ENCODE measurements at regions not wholly inside any gene's neighbourhood (a gene's known extent, or its start where the extent isn't known, plus 50 kb on each side); places are given as distances from the start of the nearest gene placed in this dataset.
"Not testable (repeated sequence)": the region's sequence is repeated elsewhere in the genome, so short reads cannot be mapped to it uniquely, and the experiment has no call there.

GRCh38 chr1:149274493-149274892, 171.1 kb upstream of the NBPF9 start:
- DNase-seq; intact Hi-C loops (cut with DNase I; ENCODE audit: low total_unique reads); H3K27me3 ChIP-seq; H3K36me3 ChIP-seq; H3K27ac ChIP-seq; H3K4me1 ChIP-seq; H3K9me3 ChIP-seq; H3K4me3 ChIP-seq: not testable (repeated sequence)

DNA sequence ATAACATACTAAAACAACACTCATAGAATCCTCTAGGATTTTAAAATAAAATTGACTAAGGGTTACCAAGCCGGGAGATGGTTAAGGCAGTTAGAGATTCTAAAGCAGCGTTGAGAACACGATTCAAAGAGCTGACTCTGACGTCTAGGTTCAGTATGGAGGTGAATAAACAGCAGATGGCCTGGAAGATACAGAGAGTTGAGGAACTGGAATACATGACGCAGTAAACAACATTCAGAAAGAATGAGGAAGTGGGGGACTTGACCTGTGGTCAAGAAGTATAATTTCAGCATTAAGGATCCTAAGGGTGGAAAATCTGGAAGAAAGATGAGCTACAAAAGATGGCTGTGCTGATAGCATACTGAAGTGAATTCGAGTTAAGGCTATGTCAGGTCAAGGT, 172.5 kb upstream of the NBPF9 start:
- H3K4me3 ChIP-seq; H3K27me3 ChIP-seq; H3K4me1 ChIP-seq; intact Hi-C loops (cut with DNase I; ENCODE audit: low total_unique reads); H3K36me3 ChIP-seq; H3K9me3 ChIP-seq; H3K27ac ChIP-seq; DNase-seq: not testable (repeated sequence)

DNA sequence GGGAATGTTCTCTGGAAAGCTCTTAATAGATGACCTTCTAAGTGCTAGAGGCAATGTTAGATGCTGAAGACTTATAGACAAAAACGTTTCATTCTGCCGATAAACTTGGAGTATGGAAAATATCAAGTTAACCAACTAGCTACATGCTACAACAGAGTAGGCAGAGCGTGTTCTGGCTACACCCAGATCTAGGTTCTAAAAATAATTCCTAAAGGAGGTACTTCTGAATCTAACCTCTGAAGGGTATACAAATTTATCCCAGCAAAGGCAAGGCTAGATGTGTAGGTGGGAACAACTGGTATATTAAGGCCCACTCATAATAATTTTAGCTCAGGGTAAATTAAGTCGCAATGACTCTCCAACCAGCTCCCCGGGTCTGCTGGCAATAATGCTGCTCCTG, 173.1 kb upstream of the NBPF9 start:
- DNase-seq; intact Hi-C loops (cut with DNase I; ENCODE audit: low total_unique reads); H3K36me3 ChIP-seq; H3K27ac ChIP-seq; H3K4me1 ChIP-seq; H3K9me3 ChIP-seq; H3K27me3 ChIP-seq; H3K4me3 ChIP-seq: not testable (repeated sequence)

DNA sequence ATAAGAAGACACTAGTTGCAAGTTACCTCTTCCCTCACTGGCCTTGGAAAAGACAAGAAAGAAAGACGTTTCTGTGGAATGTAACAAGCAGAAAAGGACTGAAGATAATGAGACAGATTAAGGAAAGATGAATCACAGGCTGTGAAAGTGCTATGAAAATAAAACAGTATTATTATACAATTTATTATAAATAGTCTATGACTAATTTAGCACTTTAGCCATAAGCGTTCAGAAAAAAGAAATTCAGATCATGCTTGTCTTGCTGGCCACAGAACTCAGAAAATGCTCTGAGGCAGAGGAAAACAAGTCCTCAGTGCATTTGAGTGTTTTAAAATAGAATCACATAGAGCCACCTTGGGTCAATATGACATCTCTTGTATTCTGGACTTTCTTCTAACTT, 174.8 kb upstream of the NBPF9 start:
- H3K4me3 ChIP-seq; H3K36me3 ChIP-seq; H3K27ac ChIP-seq; intact Hi-C loops (cut with DNase I; ENCODE audit: low total_unique reads); DNase-seq; H3K9me3 ChIP-seq; H3K27me3 ChIP-seq; H3K4me1 ChIP-seq: not testable (repeated sequence)

- H3K27me3 ChIP-seq; H3K36me3 ChIP-seq; H3K9me3 ChIP-seq; H3K27ac ChIP-seq; DNase-seq; intact Hi-C loops (cut with DNase I; ENCODE audit: low total_unique reads); H3K4me1 ChIP-seq; H3K4me3 ChIP-seq: not testable (repeated sequence)
Observed at GRCh38 chr1:149279015-149279414, 175.7 kb upstream of the NBPF9 start.

DNA sequence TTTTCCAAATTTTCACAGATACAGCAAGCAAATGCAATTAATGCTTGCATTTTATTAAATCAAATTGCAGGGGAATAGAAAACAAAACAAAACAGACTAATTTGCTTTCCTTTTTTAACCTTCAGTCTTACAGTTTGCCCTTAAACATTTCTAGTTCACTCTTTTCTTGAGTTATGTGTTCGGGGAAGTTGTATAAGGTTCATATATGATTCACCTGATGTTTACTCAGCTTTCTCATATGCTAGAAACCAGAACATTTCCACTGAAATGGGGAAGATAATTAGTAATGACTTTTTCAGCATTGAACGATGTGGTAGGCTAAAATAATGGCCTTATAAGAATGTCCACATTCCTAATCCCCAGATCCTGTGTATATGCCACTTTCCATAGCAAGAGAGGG, 176.2 kb upstream of the NBPF9 start:
- H3K9me3 ChIP-seq; H3K4me1 ChIP-seq; DNase-seq; H3K36me3 ChIP-seq; H3K27me3 ChIP-seq; H3K4me3 ChIP-seq; intact Hi-C loops (cut with DNase I; ENCODE audit: low total_unique reads); H3K27ac ChIP-seq: not testable (repeated sequence)

DNA sequence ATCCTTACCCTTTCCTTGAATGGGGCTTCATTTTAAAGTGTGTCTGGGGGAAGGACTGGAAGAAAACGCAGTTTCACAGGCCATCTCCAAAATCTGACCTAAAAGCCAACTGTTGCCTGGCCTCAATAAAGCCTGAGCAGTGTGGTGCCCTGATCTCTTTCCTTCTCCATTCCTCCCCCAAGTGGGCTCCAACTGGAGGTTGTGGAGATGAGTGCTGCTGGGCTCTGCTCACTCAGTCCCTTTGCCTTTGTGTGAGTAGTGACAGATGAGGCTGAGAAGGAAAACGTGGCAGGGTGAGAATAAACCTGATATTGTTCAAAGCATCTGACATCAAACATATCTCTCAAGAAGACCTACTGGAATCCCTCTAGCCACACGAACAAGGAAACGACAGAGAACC, 181.4 kb upstream of the NBPF9 start:
- H3K27ac ChIP-seq; DNase-seq; H3K4me3 ChIP-seq; H3K4me1 ChIP-seq; H3K27me3 ChIP-seq; H3K36me3 ChIP-seq; intact Hi-C loops (cut with DNase I; ENCODE audit: low total_unique reads); H3K9me3 ChIP-seq: not testable (repeated sequence)

GRCh38 chr1:149285205-149285604, 181.9 kb upstream of the NBPF9 start:
- H3K4me3 ChIP-seq; H3K4me1 ChIP-seq; intact Hi-C loops (cut with DNase I; ENCODE audit: low total_unique reads); H3K27ac ChIP-seq; H3K9me3 ChIP-seq; H3K36me3 ChIP-seq; DNase-seq; H3K27me3 ChIP-seq: not testable (repeated sequence)

GRCh38 chr1:149285638-149286037, 182.3 kb upstream of the NBPF9 start:
- H3K4me1 ChIP-seq; H3K36me3 ChIP-seq; H3K9me3 ChIP-seq; H3K4me3 ChIP-seq; H3K27me3 ChIP-seq; intact Hi-C loops (cut with DNase I; ENCODE audit: low total_unique reads); H3K27ac ChIP-seq: not testable (repeated sequence)
- DNase-seq: peak; percentile 15 to 30

GRCh38 chr1:149288580-149288979, 185.2 kb upstream of the NBPF9 start:
- DNase-seq; H3K9me3 ChIP-seq; H3K27me3 ChIP-seq; H3K4me3 ChIP-seq; H3K36me3 ChIP-seq; intact Hi-C loops (cut with DNase I; ENCODE audit: low total_unique reads); H3K4me1 ChIP-seq; H3K27ac ChIP-seq: not testable (repeated sequence)

- H3K4me3 ChIP-seq; intact Hi-C loops (cut with DNase I; ENCODE audit: low total_unique reads); H3K9me3 ChIP-seq; H3K27ac ChIP-seq; H3K36me3 ChIP-seq; DNase-seq; H3K4me1 ChIP-seq; H3K27me3 ChIP-seq: not testable (repeated sequence)
Observed at GRCh38 chr1:149300478-149301218, 174.2 kb upstream of the NBPF19 start.

DNA sequence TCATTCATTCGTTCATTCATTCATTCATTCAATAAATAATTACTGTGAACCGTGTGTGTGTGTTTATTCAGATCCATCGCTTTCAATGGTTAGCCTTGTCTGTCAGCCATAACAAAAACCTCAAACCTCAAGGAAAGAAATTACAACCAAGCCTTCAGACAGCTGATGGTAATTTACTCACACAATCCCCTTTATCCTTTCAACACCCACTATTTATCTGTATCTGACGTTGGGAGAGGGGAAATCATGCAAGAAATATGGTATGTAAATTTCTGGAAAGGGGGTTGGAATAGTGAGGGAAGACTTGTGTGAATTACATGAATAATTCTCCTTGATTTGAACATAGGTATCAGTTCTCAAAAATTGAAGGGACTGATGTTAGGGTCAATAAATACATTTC, 173.6 kb upstream of the NBPF19 start:
- H3K9me3 ChIP-seq; DNase-seq; H3K4me1 ChIP-seq; H3K4me3 ChIP-seq; intact Hi-C loops (cut with DNase I; ENCODE audit: low total_unique reads); H3K27me3 ChIP-seq; H3K36me3 ChIP-seq; H3K27ac ChIP-seq: not testable (repeated sequence)

GRCh38 chr1:149304796-149305195, 170.0 kb upstream of the NBPF19 start:
- DNase-seq; H3K9me3 ChIP-seq; H3K4me3 ChIP-seq; H3K27ac ChIP-seq; H3K27me3 ChIP-seq; H3K4me1 ChIP-seq; H3K36me3 ChIP-seq; intact Hi-C loops (cut with DNase I; ENCODE audit: low total_unique reads): not testable (repeated sequence)

DNA sequence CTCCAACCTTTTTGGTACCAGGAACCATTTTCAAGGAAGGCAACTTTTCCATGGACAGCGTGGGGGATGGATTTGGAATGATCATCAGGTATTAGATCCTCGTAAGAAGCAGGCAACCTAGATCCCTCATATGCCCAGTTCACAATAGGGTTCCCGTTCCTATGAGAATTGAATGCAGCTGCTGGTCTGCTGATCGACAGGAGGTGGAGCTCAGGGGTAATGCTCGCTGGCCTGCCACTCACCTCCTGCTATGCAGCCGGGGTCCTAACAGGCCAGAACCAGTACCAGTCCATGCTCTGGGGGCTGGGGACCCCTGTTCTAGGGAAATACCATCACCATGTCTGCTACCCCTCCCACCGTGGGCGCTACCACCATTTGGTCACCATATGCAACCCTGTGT, 167.2 kb upstream of the NBPF19 start:
- H3K36me3 ChIP-seq; DNase-seq; H3K9me3 ChIP-seq; H3K27ac ChIP-seq; H3K27me3 ChIP-seq; H3K4me3 ChIP-seq; intact Hi-C loops (cut with DNase I; ENCODE audit: low total_unique reads); H3K4me1 ChIP-seq: not testable (repeated sequence)

Data from uterus (tissue), 3 donors.